H9 (cell line): ENCODE measurements at regions not wholly inside any gene's neighbourhood (a gene's known extent, or its start where the extent isn't known, plus 50 kb on each side); places are given as distances from the start of the nearest gene placed in this dataset.

Source experiments
- DNase-seq: peaks from one replicate; pipeline ENCODE4 v3.0.0-alpha.2; 2017
- H2AFZ ChIP-seq: one replicate; pipeline ENCODE4 v1.6.1; 2013; ENCODE audit warnings: mild to moderate bottlenecking, low read length, control low read depth, moderate library complexity
- H2AK5ac ChIP-seq: 2 replicates; pipeline ENCODE4 v1.6.1; 2013; ENCODE audit warnings: low read length, control low read depth, mixed read lengths; ENCODE audit not compliant: insufficient read length
- H2BK120ac ChIP-seq: one replicate; pipeline ENCODE4 v1.6.1; 2013; ENCODE audit warnings: low read depth, mild to moderate bottlenecking, low read length, control low read depth, inconsistent platforms; ENCODE audit not compliant: poor library complexity, severe bottlenecking
- H2BK12ac ChIP-seq: 2 replicates; pipeline ENCODE4 v1.6.1; 2013; ENCODE audit warnings: low read length, control low read depth, mixed read lengths, low read depth; ENCODE audit not compliant: insufficient read length
- H2BK15ac ChIP-seq: 2 replicates; pipeline ENCODE4 v1.6.1; 2013; ENCODE audit warnings: low read depth, low read length, control low read depth
- H2BK20ac ChIP-seq: one replicate; pipeline ENCODE4 v1.6.1; 2013; ENCODE audit warnings: low read depth, mild to moderate bottlenecking, low read length, control low read depth, inconsistent platforms; ENCODE audit not compliant: poor library complexity, severe bottlenecking
- H2BK5ac ChIP-seq: 2 replicates; pipeline ENCODE4 v1.6.1; 2013; ENCODE audit warnings: low read length, control low read depth, mixed read lengths; ENCODE audit not compliant: insufficient read length
- H3K14ac ChIP-seq: 2 replicates; pipeline ENCODE4 v1.6.1; 2013; ENCODE audit warnings: low read length, control low read depth; ENCODE audit not compliant: insufficient read depth
- H3K18ac ChIP-seq: 2 replicates; pipeline ENCODE4 v1.6.1; 2013; ENCODE audit warnings: low read depth, mild to moderate bottlenecking, mixed read lengths, low read length, control low read depth; ENCODE audit not compliant: insufficient read length
- H3K23ac ChIP-seq: 2 replicates; pipeline ENCODE4 v1.6.1; 2013; ENCODE audit warnings: low read length, control low read depth, mixed read lengths, low read depth; ENCODE audit not compliant: insufficient read length
- H3K23me2 ChIP-seq: 2 replicates; pipeline ENCODE4 v1.6.1; 2013; ENCODE audit warnings: low read depth, mild to moderate bottlenecking, mixed read lengths, low read length, control low read depth; ENCODE audit not compliant: insufficient read length, poor library complexity, severe bottlenecking
- H3K27ac ChIP-seq: 2 replicates; pipeline ENCODE4 v1.5.1; 2013; ENCODE audit warnings: low read length, control low read depth, mixed read lengths, low read depth; ENCODE audit not compliant: insufficient read length
- H3K27me3 ChIP-seq: 2 replicates; pipeline ENCODE4 v1.6.1; 2013; ENCODE audit warnings: low read length, control low read depth, inconsistent platforms; ENCODE audit not compliant: insufficient read depth
- H3K4ac ChIP-seq: 2 replicates; pipeline ENCODE4 v1.6.1; 2013; ENCODE audit warnings: low read depth, mild to moderate bottlenecking, control low read depth, inconsistent platforms, low read length, moderate library complexity
- H3K4me1 ChIP-seq: 2 replicates; pipeline ENCODE4 v1.6.1; 2013; ENCODE audit warnings: low read length, control low read depth, inconsistent platforms; ENCODE audit not compliant: insufficient read depth
- H3K4me2 ChIP-seq: 2 replicates; pipeline ENCODE4 v1.6.1; 2013; ENCODE audit warnings: low read length, control low read depth, mixed read lengths; ENCODE audit not compliant: insufficient read length, insufficient read depth
- H3K56ac ChIP-seq: 2 replicates; pipeline ENCODE4 v1.6.1; 2013; ENCODE audit warnings: low read depth, mild to moderate bottlenecking, mixed read lengths, low read length, control low read depth; ENCODE audit not compliant: insufficient read length
- H3K79me1 ChIP-seq: 2 replicates; pipeline ENCODE4 v1.6.1; 2013; ENCODE audit warnings: low read depth, mild to moderate bottlenecking, moderate library complexity, low read length, control low read depth, inconsistent platforms; ENCODE audit not compliant: insufficient read depth, poor library complexity, severe bottlenecking
- H3K79me2 ChIP-seq: 2 replicates; pipeline ENCODE4 v1.6.1; 2013; ENCODE audit warnings: low read length, control low read depth, inconsistent platforms; ENCODE audit not compliant: insufficient read depth
- H3K9ac ChIP-seq: 2 replicates; pipeline ENCODE4 v1.6.1; 2013; ENCODE audit warnings: low read length, control low read depth, mixed read lengths; ENCODE audit not compliant: insufficient read length; ENCODE audit errors: extremely low read depth
- H3K9me3 ChIP-seq: one replicate; pipeline ENCODE4 v1.6.1; 2013; ENCODE audit warnings: low read depth, low read length, inconsistent platforms; ENCODE audit not compliant: control insufficient read depth
- H3T11ph ChIP-seq: one replicate; pipeline ENCODE4 v1.6.1; 2013; ENCODE audit warnings: mild to moderate bottlenecking, low read length, control low read depth, inconsistent platforms
- H4K20me1 ChIP-seq: one replicate; pipeline ENCODE4 v1.6.1; 2013; ENCODE audit not compliant: control insufficient read depth, insufficient read length, insufficient read depth
- H4K5ac ChIP-seq: 2 replicates; pipeline ENCODE4 v1.6.1; 2013; ENCODE audit warnings: low read depth, mild to moderate bottlenecking, mixed read lengths, low read length, control low read depth; ENCODE audit not compliant: insufficient read length
- H4K8ac ChIP-seq: replicated peaks from 2 replicates; pipeline ENCODE4 v1.6.1; 2013; ENCODE audit warnings: low read length, control low read depth, mixed read lengths, low read depth; ENCODE audit not compliant: insufficient read length
- H4K91ac ChIP-seq: 2 replicates; pipeline ENCODE4 v1.6.1; 2013; ENCODE audit warnings: low read depth, mild to moderate bottlenecking, moderate library complexity, mixed read lengths, low read length, control low read depth; ENCODE audit not compliant: insufficient read length
- H3K27ac Mint-ChIP-seq, 3 experiments: 2 replicates in 2 of 3; 3 replicates in 1 of 3; pipeline ENCODE4 v1.8.0; 2020 to 2021; ENCODE audit warnings: mixed read lengths in 3 of 3, mild to moderate bottlenecking in 1 of 3, moderate library complexity in 1 of 3
- H3K27me3 Mint-ChIP-seq: 2 replicates; pipeline ENCODE4 v1.8.0; 2021; ENCODE audit warnings: low read depth, mild to moderate bottlenecking, moderate library complexity, mixed read lengths
- H3K36me3 Mint-ChIP-seq, 3 experiments: 2 replicates in 2 of 3; 3 replicates in 1 of 3; pipeline ENCODE4 v1.8.0; 2020 to 2021; ENCODE audit warnings: low read depth in 3 of 3, mixed read lengths in 3 of 3; ENCODE audit not compliant: insufficient read depth in 1 of 3
- H3K4me1 Mint-ChIP-seq, 2 experiments: 2 replicates each; pipeline ENCODE4 v1.8.0; 2020; ENCODE audit warnings: mixed read lengths in 2 of 2
- H3K4me3 Mint-ChIP-seq, 2 experiments: 2 replicates in 1 of 2; 3 replicates in 1 of 2; pipeline ENCODE4 v1.8.0; 2020 to 2021; ENCODE audit warnings: mild to moderate bottlenecking in 2 of 2, mixed read lengths in 2 of 2, moderate library complexity in 1 of 2
- H3K9me3 Mint-ChIP-seq, 2 experiments: 2 replicates in 1 of 2; 3 replicates in 1 of 2; pipeline ENCODE4 v1.8.0; 2020; ENCODE audit warnings: mild to moderate bottlenecking in 2 of 2, mixed read lengths in 2 of 2, moderate library complexity in 1 of 2
- WGBS: extraction: QIAGEN DNeasy Blood & Tissue Kit; methylation state at CpG from one replicate; pipeline ENCODE4 v1.1.7; 2013; ENCODE audit warnings: missing lambda C conversion rate, low lambda C conversion rate, mixed read lengths; ENCODE audit not compliant: insufficient read length; ENCODE audit errors: extremely low coverage; 5-methylcytosine and 5-hydroxymethylcytosine counted together
- TF ChIP-seq, protein P1 (sequence below): fragments of 200-600 bp; sonication (generic); conservative IDR thresholded peaks from 3 replicates; pipeline ENCODE4 v1.8.0; 2021; ENCODE audit warnings: antibody characterized with exemption, mild to moderate bottlenecking

DNA sequence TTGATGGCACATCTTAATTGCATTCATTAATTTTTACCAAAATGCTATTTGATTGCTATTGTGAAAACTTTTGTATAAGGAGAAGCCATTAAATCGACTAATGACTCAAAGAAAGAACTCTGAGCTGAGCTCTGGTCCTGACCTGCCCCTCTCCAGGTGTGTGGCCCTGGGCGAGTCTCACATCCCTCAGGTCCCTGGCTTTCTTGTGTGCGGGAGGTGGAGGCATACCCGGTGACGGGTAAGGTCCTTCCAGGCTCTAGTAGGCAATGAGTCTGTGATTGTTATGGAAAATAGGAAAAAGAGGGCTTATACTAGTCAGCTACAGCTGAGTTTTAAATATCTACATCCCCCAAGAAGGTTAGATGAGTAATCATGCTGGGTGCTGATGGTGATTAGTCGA, 248.1 kb downstream of the GATA3 start:
- H2AK5ac ChIP-seq = no peak overlapping the region
- no peak overlapping the region for H3K9ac ChIP-seq
- no peak overlapping the region for H2BK120ac ChIP-seq
- Mint-ChIP-seq H3K27me3 (peaks cover 14% of the 10 kb centered on the region), H3K4me3 (no peak overlapping the region), H3K36me3 (no peaks in the 10 kb centered on the region), H3K27ac (peak overlapping the region in 1 of 3 experiments; percentile 48; a peak in 1 of 7 replicates), H3K4me1 (peaks cover 38 to 42% of the 10 kb centered on the region in 2 experiments), H3K9me3 (0 out of 5 replicates have a peak, but pooled peaks cover 0 to under 1% of the 10 kb centered on the region in 2 experiments)
- H2BK20ac ChIP-seq = no peak overlapping the region
- H2BK5ac ChIP-seq = no peak overlapping the region
- DNase-seq = no peak
- no peak overlapping the region for H3K23ac ChIP-seq
- TF ChIP-seq, protein P1, sequence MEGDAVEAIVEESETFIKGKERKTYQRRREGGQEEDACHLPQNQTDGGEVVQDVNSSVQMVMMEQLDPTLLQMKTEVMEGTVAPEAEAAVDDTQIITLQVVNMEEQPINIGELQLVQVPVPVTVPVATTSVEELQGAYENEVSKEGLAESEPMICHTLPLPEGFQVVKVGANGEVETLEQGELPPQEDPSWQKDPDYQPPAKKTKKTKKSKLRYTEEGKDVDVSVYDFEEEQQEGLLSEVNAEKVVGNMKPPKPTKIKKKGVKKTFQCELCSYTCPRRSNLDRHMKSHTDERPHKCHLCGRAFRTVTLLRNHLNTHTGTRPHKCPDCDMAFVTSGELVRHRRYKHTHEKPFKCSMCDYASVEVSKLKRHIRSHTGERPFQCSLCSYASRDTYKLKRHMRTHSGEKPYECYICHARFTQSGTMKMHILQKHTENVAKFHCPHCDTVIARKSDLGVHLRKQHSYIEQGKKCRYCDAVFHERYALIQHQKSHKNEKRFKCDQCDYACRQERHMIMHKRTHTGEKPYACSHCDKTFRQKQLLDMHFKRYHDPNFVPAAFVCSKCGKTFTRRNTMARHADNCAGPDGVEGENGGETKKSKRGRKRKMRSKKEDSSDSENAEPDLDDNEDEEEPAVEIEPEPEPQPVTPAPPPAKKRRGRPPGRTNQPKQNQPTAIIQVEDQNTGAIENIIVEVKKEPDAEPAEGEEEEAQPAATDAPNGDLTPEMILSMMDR = no peak
- no peak overlapping the region for H2BK12ac ChIP-seq
- no peak overlapping the region for H3K14ac ChIP-seq
- H3K23me2 ChIP-seq = no peaks in the 10 kb centered on the region
- H4K91ac ChIP-seq = no peak overlapping the region
- no peaks in the 10 kb centered on the region for H3K9me3 ChIP-seq
- no peak overlapping the region for H4K8ac ChIP-seq
- no CpG with 5 or more reads among the region's 6 CpGs for WGBS
- no peak overlapping the region for H3K4ac ChIP-seq
- H3K79me1 ChIP-seq = no peaks in the 10 kb centered on the region
- no peaks in the 10 kb centered on the region for H3K79me2 ChIP-seq
- no peak overlapping the region for H3K27ac ChIP-seq
- no peak overlapping the region for H3K18ac ChIP-seq
- H3K56ac ChIP-seq = no peak overlapping the region
- no peaks in the 10 kb centered on the region for H4K20me1 ChIP-seq
- H3T11ph ChIP-seq = no peak overlapping the region
- H3K4me2 ChIP-seq = no peak overlapping the region
- no peaks in the 10 kb centered on the region for H3K27me3 ChIP-seq
- H4K5ac ChIP-seq = no peak overlapping the region
- H3K4me1 ChIP-seq = peaks cover 7% of the 10 kb centered on the region; the same call in 1 of the 2 replicates
- H2BK15ac ChIP-seq = no peak overlapping the region
- no peak overlapping the region for H2AFZ ChIP-seq
